ENCODE measurements at regions not wholly inside any gene's neighbourhood (a gene's known extent, or its start where the extent isn't known, plus 50 kb on each side); places are given as distances from the start of the nearest gene placed in this dataset.

- TF ChIP-seq CTCF (IDR thresholded peaks at IDR 0.05; ENCODE audit: low read depth, low read length): no peak
- no peak for DNase-seq (ENCODE audit: extremely low read depth, low read depth)
These were observed 81.6 kb upstream of the PMEPA1 start for GRCh38 chr20:57791178-57791962.

DNA sequence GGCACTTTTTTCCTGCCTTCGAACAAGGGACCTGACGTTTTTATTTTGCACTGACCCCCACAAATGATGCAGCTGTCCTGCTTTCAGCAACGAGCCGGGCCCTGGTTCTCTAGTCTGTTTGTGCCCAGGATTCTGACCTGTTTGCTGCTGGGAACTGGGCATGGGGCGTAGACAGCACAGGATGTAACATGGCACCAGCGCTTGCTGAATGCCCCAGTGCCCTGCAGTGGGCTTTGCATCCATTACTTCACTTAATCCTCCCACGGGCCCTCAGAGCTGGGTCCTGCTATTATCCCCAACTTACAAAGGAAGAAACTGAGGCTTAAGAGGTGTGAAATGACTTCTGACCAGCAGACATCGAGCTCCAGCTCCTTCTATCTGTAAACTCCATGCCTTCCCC is 80.4 kb upstream of the PMEPA1 start:
- no peak for DNase-seq (ENCODE audit: extremely low read depth, low read depth)

DNA sequence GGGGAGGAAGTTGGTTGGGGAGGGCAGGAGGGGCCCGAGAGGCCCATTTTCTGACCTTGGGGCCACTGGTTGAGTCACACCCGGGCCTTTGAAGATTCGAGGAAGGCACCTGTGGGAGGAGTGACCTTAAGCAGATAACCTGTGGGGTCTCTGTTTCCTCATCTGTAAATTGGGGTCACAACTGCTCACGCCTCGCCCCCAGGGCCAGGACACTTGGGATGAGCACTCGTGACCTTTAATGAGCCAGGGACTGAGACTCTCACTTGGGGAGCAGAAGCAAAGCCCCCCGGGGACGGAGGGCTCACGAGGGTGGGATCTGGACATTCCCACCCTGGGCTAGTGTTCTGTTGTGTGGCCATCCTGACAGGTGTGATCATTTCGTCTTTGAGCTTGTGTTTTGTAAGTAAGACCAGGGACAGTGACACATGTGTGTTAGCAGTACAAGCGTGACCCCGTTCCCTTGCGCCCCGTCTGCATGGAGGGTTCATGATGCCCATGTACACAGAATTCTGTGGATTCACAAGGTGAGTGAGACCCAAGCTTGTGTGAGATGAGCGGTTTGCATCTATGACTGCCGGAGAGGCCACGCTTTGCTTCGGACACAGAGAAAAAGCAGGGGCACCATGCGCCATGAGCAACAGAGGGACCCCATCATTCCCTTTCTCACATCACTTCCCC is 79.3 kb upstream of the PMEPA1 start:
- no peak for TF ChIP-seq CTCF (IDR thresholded peaks at IDR 0.05; ENCODE audit: low read depth, low read length)
- no peak for DNase-seq (ENCODE audit: extremely low read depth, low read depth)

More for the DNA sequence above, 80.4 kb upstream of the PMEPA1 start:
- TF ChIP-seq CTCF (IDR thresholded peaks at IDR 0.05; ENCODE audit: low read depth, low read length): no peak

DNA sequence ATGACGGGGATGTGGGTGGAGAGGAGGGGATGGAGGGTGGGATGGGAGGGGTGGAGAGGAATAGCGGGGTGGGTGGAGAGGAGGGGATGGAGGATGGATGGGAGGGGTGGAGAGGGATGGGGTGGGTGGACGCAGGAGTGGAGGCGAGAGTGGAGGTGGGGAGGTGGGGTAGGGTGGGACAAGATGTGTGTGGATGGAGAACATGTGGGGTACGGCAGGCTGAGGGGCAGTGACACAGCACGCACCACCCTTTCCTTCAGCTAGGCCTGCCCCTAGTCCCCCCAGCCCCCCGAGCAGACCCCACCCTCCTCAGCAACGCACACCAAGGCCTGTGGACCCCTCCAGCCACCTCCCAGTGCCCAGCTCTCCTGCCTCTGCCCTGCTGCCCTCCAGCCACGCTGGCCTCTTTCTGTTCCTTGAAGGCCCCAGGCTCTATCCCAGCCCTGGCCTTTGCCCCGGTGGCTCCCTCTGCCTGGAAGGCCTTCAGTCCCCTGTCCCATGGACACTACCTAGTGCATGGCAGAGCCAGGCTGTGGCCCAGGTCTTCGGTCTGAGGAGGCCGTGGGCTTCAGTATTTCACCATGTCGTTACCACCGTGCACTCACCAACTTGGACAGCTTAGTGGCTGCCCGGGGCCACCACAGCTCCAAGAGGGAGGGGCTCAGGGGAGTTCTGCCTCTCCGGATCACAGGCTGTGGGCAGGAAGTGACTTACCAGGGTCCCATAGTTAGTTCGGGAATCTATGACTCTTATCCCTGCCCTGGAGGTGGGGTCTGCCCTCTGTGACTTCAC is 78.4 kb upstream of the PMEPA1 start:
- no peak for DNase-seq (ENCODE audit: extremely low read depth, low read depth)
- no peak for TF ChIP-seq CTCF (IDR thresholded peaks at IDR 0.05; ENCODE audit: low read depth, low read length)

GRCh38 chr20:57787151-57787989 is 77.6 kb upstream of the PMEPA1 start:
- TF ChIP-seq CTCF (IDR thresholded peaks at IDR 0.05; ENCODE audit: low read depth, low read length): no peak
- no peak for DNase-seq (ENCODE audit: extremely low read depth, low read depth)

- no peak for TF ChIP-seq CTCF (IDR thresholded peaks at IDR 0.05; ENCODE audit: low read depth, low read length)
- DNase-seq (ENCODE audit: extremely low read depth, low read depth): no peak
These were observed 76.6 kb upstream of the PMEPA1 start for GRCh38 chr20:57786304-57786932.
